ENCODE measurements at regions not wholly inside any gene's neighbourhood (a gene's known extent, or its start where the extent isn't known, plus 50 kb on each side); places are given as distances from the start of the nearest gene placed in this dataset.

DNA sequence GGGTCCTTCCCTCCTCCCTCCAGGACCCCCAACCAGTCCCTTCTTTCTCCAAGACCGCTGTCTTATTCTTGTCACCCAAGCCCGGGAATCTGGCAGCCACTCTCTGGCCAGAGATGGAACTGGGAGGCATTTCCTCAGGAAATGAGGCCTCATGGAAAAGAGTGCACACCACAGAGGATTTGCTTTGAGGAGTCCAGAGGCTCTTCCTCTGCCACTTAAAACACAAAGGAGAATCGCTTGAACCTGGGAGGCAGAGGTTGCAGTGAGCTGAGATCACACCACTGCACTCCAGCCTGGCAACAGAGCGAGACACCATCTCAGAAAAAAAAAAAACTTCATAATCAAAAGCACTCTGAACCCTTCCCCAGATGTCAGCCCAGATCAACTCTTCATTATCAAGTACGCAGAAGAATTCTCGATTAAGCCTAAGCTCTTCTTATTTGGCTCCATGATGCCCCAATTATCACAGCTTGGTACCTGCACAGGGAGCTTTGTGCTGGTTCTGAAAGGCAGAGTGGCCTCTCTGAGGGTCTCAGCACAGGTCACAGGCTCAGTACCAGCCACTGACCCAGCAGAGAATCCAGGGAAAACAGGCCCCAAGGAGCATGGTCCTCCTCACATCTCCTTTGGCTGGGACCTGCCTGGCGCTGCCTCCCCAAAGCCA is 82.9 kb upstream of the MAFB start:
- DNase-seq (no peak), ATAC-seq (ENCODE audit: low FRiP score in 2 of 2) (no peak)
- H3K4me3 ChIP-seq = no peak overlapping the region
- TF ChIP-seq POLR2AphosphoS5 (IDR thresholded peaks at IDR 0.05) (no peak), POLR2A (IDR thresholded peaks at IDR 0.05) (no peak)
- H3K27me3 ChIP-seq = no peaks in the 10 kb centered on the region
- H3K36me3 ChIP-seq = no peaks in the 10 kb centered on the region
- no peak overlapping the region for H3K27ac ChIP-seq
- WGBS, 2 donors = 77 to 78% methylated on average over 7 of the region's 7 CpGs
- peaks cover 0 to 11% (median 9%) of the 10 kb centered on the region in 4 donors for H3K4me1 ChIP-seq
- H3K9me3 ChIP-seq = no peaks in the 10 kb centered on the region

- H3K4me3 ChIP-seq = no peak overlapping the region
- H3K27me3 ChIP-seq = no peaks in the 10 kb centered on the region
- H3K4me1 ChIP-seq = peaks cover 0 to 12% (median 9%) of the 10 kb centered on the region in 4 donors
- DNase-seq = no peak
- ATAC-seq (ENCODE audit: low FRiP score in 2 of 2) = no peak
- H3K36me3 ChIP-seq = no peaks in the 10 kb centered on the region
- TF ChIP-seq POLR2A (IDR thresholded peaks at IDR 0.05) = no peak
- TF ChIP-seq, protein P1, sequence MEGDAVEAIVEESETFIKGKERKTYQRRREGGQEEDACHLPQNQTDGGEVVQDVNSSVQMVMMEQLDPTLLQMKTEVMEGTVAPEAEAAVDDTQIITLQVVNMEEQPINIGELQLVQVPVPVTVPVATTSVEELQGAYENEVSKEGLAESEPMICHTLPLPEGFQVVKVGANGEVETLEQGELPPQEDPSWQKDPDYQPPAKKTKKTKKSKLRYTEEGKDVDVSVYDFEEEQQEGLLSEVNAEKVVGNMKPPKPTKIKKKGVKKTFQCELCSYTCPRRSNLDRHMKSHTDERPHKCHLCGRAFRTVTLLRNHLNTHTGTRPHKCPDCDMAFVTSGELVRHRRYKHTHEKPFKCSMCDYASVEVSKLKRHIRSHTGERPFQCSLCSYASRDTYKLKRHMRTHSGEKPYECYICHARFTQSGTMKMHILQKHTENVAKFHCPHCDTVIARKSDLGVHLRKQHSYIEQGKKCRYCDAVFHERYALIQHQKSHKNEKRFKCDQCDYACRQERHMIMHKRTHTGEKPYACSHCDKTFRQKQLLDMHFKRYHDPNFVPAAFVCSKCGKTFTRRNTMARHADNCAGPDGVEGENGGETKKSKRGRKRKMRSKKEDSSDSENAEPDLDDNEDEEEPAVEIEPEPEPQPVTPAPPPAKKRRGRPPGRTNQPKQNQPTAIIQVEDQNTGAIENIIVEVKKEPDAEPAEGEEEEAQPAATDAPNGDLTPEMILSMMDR (IDR thresholded peaks at IDR 0.05) = no peak
- TF ChIP-seq POLR2AphosphoS5 (IDR thresholded peaks at IDR 0.05) = no peak
- TF ChIP-seq EP300 (IDR thresholded peaks at IDR 0.05) = no peak
- 70 to 88% methylated on average over 3 of the region's 3 CpGs for WGBS, 2 donors
- no peaks in the 10 kb centered on the region for H3K9me3 ChIP-seq
- H3K27ac ChIP-seq = no peak overlapping the region
Measured at GRCh38 chr20:40773376-40773775, 84.3 kb upstream of the MAFB start.

GRCh38 chr20:40774252-40774651 is 85.2 kb upstream of the MAFB start:
- ATAC-seq (ENCODE audit: low FRiP score in 2 of 2) = no peak

GRCh38 chr20:40775561-40776146 is 86.6 kb upstream of the MAFB start:
- Histone ChIP-seq H3K27ac (no peak overlapping the region), H3K27me3 (no peaks in the 10 kb centered on the region), H3K36me3 (no peaks in the 10 kb centered on the region), H3K4me1 (peaks cover 3 to 9% (median 5%) of the 10 kb centered on the region in 4 donors), H3K4me3 (no peak overlapping the region), H3K9me3 (no peaks in the 10 kb centered on the region)
- DNase-seq (no peak), ATAC-seq (ENCODE audit: low FRiP score in 2 of 2) (no peak)
- TF ChIP-seq EP300 (IDR thresholded peaks at IDR 0.05) = no peak
- TF ChIP-seq, protein P1 (IDR thresholded peaks at IDR 0.05) = no peak
- TF ChIP-seq POLR2AphosphoS5 (IDR thresholded peaks at IDR 0.05) = no peak
- TF ChIP-seq POLR2A (IDR thresholded peaks at IDR 0.05) = no peak
- WGBS, 2 donors = 84 to 85% methylated on average over 2 of the region's 2 CpGs

More at GRCh38 chr20:40774252-40774651, 85.2 kb upstream of the MAFB start:
- H3K4me1 ChIP-seq = peaks cover 4 to 12% (median 9%) of the 10 kb centered on the region in 4 donors
- 47 to 53% methylated on average over 4 of the region's 4 CpGs for WGBS, 2 donors
- TF ChIP-seq EP300 (IDR thresholded peaks at IDR 0.05) (no peak), POLR2AphosphoS5 (IDR thresholded peaks at IDR 0.05) (no peak), POLR2A (IDR thresholded peaks at IDR 0.05) (no peak)
- TF ChIP-seq, protein P1 (IDR thresholded peaks at IDR 0.05) = no peak
- H3K4me3 ChIP-seq = no peak overlapping the region
- no peak for DNase-seq
- H3K36me3 ChIP-seq = no peaks in the 10 kb centered on the region
- no peak overlapping the region for H3K27ac ChIP-seq
- H3K9me3 ChIP-seq = no peaks in the 10 kb centered on the region
- no peaks in the 10 kb centered on the region for H3K27me3 ChIP-seq

DNA sequence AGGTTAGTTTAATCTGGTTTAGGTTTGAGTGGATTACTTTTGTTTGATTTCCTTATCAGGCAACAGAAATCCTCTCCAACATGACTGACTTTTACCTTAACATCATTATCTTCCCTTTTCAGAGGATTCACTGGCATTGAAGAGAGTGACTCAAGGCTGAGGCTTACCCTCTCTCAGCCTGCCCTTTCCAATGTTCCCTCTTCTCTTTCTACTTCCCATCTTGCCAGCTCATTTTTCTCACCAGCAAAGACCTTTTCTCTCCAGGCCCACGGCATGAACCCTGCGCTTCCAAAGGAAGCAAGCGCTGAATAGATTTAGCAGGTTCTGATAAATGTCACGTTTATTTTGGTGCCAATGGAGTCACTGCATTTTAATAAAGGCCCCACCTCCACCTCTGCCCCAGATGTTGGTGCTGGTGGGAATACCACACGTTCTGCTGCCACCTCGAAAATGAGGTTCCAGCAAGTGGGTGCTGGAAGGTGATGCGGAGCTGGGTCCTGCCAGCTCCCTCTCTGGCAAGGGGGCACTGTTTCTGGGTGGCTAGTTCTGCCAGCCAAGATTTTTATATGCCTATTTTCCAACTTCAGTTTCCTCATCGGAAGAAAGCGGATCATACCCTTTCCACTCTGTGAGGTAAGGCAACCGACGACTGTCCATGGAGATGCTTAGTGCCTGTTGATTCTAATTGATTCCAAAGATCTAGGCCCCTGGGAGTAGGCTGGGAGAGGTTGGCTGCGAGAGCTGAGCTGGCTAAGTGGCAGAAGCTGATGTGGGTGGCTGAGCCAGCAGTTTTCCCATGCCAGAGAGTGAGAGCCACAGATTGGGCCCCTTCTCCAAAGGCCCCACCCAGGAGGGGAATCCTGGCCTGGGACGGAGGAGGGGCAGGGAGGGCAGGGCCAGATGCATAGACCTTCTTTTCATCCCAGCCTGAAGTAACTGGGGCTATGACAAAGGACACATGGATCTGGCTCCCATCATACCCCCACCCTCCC is 87.7 kb upstream of the MAFB start:
- WGBS, 2 donors = 71 to 88% methylated on average over 13 of the region's 13 CpGs
- TF ChIP-seq POLR2AphosphoS5 (IDR thresholded peaks at IDR 0.05) (no peak), POLR2A (IDR thresholded peaks at IDR 0.05) (no peak), EP300 (IDR thresholded peaks at IDR 0.05) (no peak)
- TF ChIP-seq, protein P1 (IDR thresholded peaks at IDR 0.05) = no peak
- DNase-seq = no peak
- no peaks in the 10 kb centered on the region for H3K27me3 ChIP-seq
- no peak overlapping the region for H3K4me3 ChIP-seq
- no peaks in the 10 kb centered on the region for H3K36me3 ChIP-seq
- H3K9me3 ChIP-seq = no peaks in the 10 kb centered on the region
- ATAC-seq (ENCODE audit: low FRiP score in 2 of 2) = peak in 1 of 2 donors; percentile 35
- H3K4me1 ChIP-seq = peaks cover 0 to 10% (median 5%) of the 10 kb centered on the region in 4 donors
- no peak overlapping the region for H3K27ac ChIP-seq
